ENCODE measurements at regions not wholly inside any gene's neighbourhood (a gene's known extent, or its start where the extent isn't known, plus 50 kb on each side); places are given as distances from the start of the nearest gene placed in this dataset.

DNA sequence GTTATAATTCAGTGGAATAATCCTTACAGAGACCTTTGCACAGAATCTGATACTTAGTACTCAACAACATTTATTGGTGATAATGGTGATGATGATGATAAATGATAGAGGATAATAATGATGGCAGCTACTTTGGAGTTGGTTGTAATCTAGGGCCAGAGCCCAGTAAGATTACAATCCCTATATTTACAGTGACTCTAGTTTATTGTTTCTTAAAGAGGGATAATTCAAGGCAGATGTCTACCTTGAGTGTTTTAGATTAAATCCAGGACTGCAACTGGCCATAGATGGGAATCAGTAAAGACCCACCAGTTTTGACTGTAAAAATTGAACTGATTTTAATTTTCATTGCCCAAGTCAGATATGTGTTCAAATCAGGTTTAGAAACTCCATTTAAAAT is 813.9 kb upstream of the CNTNAP5 start:
- H3K27ac Mint-ChIP-seq (ENCODE audit: unreplicated experiment) = no peak overlapping the region
- H3K4me3 Mint-ChIP-seq (ENCODE audit: unreplicated experiment) = no peak overlapping the region
- H3K27me3 Mint-ChIP-seq (ENCODE audit: unreplicated experiment) = no peaks in the 10 kb centered on the region
- no peak for DNase-seq (ENCODE audit: extremely low spot score, unreplicated experiment)
- no peaks in the 10 kb centered on the region for H3K9me3 Mint-ChIP-seq (ENCODE audit: unreplicated experiment)
- TF ChIP-seq, protein P1, sequence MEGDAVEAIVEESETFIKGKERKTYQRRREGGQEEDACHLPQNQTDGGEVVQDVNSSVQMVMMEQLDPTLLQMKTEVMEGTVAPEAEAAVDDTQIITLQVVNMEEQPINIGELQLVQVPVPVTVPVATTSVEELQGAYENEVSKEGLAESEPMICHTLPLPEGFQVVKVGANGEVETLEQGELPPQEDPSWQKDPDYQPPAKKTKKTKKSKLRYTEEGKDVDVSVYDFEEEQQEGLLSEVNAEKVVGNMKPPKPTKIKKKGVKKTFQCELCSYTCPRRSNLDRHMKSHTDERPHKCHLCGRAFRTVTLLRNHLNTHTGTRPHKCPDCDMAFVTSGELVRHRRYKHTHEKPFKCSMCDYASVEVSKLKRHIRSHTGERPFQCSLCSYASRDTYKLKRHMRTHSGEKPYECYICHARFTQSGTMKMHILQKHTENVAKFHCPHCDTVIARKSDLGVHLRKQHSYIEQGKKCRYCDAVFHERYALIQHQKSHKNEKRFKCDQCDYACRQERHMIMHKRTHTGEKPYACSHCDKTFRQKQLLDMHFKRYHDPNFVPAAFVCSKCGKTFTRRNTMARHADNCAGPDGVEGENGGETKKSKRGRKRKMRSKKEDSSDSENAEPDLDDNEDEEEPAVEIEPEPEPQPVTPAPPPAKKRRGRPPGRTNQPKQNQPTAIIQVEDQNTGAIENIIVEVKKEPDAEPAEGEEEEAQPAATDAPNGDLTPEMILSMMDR (IDR thresholded peaks at IDR 0.05) = no peak
- peaks cover 3% of the 10 kb centered on the region for H3K4me1 Mint-ChIP-seq (ENCODE audit: unreplicated experiment)
- H3K36me3 Mint-ChIP-seq (ENCODE audit: unreplicated experiment) = no peaks in the 10 kb centered on the region

DNA sequence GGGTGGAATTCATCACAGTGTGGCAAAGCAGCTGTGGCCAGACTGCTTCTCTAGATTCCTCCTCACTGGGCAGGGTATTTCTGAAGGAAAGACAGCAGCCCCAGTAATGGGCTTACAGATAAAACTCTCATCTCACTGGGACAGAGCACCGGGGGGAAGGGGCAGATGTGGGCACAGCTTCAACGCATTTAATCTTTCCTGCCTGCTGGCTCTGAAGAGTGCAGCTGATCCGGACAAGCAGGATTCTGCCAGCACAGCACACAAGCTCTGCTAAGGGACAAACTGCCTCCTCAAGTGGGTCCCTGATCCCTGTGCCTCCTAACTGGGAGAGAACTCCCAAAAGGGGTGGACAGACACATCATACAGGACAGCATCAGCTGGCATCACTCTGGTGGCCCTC is 779.9 kb upstream of the CNTNAP5 start:
- TF ChIP-seq, protein P1 (IDR thresholded peaks at IDR 0.05) = no peak
- no peaks in the 10 kb centered on the region for H3K27me3 Mint-ChIP-seq (ENCODE audit: unreplicated experiment)
- H3K9me3 Mint-ChIP-seq (ENCODE audit: unreplicated experiment) = no peaks in the 10 kb centered on the region
- DNase-seq (ENCODE audit: extremely low spot score, unreplicated experiment) = no peak
- H3K36me3 Mint-ChIP-seq (ENCODE audit: unreplicated experiment) = no peaks in the 10 kb centered on the region
- no peaks in the 10 kb centered on the region for H3K4me1 Mint-ChIP-seq (ENCODE audit: unreplicated experiment)
- no peak overlapping the region for H3K4me3 Mint-ChIP-seq (ENCODE audit: unreplicated experiment)
- no peak overlapping the region for H3K27ac Mint-ChIP-seq (ENCODE audit: unreplicated experiment)

DNA sequence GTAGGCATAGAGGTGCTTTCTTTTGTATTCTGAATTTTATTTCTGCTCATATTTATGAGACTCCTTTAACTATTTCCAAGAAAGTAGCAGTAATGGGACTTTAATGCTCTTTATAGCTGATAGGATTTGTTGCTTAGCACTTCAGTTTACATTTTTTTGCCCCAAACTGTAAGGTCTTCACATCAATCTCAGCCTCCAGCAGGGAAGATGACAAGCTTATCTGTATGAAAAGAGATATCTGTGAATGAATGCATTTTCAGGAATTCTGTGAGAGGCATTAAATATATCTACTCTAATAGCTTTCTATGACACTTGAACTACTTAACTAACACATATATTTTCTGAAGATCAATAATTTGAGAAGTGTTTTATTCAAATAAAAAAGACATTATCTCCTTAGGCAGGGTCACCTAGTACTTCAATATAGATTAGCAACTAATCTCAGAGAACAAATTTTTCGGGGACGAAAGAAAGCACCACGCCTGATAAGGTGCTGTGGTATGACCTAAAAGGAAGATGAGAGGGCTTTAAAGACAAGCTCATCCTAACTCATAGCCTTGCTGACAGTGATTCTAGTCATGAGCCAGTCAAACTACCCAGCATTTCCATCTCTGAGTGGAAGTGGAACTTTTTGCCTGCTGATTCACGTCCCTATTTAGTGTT is 766.1 kb upstream of the CNTNAP5 start:
- Mint-ChIP-seq H3K9me3 (ENCODE audit: unreplicated experiment) (peaks cover 15% of the 10 kb centered on the region), H3K27ac (ENCODE audit: unreplicated experiment) (no peak overlapping the region), H3K36me3 (ENCODE audit: unreplicated experiment) (no peaks in the 10 kb centered on the region), H3K4me1 (ENCODE audit: unreplicated experiment) (no peaks in the 10 kb centered on the region), H3K4me3 (ENCODE audit: unreplicated experiment) (no peak overlapping the region), H3K27me3 (ENCODE audit: unreplicated experiment) (no peaks in the 10 kb centered on the region)
- TF ChIP-seq, protein P1 (IDR thresholded peaks at IDR 0.05) = no peak
- DNase-seq (ENCODE audit: extremely low spot score, unreplicated experiment) = no peak

DNA sequence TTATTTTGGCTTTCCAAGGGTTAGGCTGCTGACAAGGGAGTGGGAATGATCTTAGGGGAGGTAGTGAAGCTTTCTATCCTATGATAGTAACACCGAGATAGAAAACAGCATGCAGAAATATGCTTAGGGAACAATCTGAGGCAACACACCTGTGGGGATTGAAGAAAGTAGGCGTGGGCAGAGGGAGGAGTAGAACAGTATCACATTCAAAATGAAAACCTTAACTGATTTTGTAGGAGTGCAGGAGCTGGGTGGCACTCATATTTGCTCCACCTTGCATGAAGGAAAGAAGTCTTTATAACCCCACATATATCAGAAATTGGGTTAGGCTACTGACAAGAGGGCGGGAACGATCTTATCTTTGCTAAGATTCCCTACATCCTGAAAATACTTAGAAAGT is 762.2 kb upstream of the CNTNAP5 start:
- peaks cover 9% of the 10 kb centered on the region for H3K9me3 Mint-ChIP-seq (ENCODE audit: unreplicated experiment)
- H3K4me3 Mint-ChIP-seq (ENCODE audit: unreplicated experiment) = no peak overlapping the region
- no peaks in the 10 kb centered on the region for H3K4me1 Mint-ChIP-seq (ENCODE audit: unreplicated experiment)
- no peak for DNase-seq (ENCODE audit: extremely low spot score, unreplicated experiment)
- no peaks in the 10 kb centered on the region for H3K27me3 Mint-ChIP-seq (ENCODE audit: unreplicated experiment)
- no peaks in the 10 kb centered on the region for H3K36me3 Mint-ChIP-seq (ENCODE audit: unreplicated experiment)
- no peak overlapping the region for H3K27ac Mint-ChIP-seq (ENCODE audit: unreplicated experiment)
- TF ChIP-seq, protein P1 (IDR thresholded peaks at IDR 0.05) = no peak

DNA sequence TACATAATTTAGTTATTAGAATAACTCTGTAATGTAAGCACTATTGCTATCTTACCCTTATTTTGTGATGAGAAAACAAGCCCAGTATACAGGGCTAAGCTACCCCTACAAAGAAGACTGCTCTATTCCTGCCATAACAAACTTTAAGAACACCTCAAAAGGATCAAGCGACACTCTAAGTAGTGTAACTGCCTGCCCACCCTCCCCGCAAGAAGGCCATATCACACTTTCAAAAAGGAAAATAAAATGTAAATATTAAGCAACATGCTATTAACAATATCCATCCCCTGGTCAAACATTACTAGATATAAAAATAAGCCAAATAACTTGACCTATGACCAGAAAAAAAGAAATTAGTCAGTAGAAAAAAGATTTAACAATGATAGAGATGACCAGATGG is 741.7 kb upstream of the CNTNAP5 start:
- peaks cover 7% of the 10 kb centered on the region for H3K9me3 Mint-ChIP-seq (ENCODE audit: unreplicated experiment)
- no peak for DNase-seq (ENCODE audit: extremely low spot score, unreplicated experiment)
- TF ChIP-seq, protein P1 (IDR thresholded peaks at IDR 0.05) = no peak
- H3K4me3 Mint-ChIP-seq (ENCODE audit: unreplicated experiment) = no peak overlapping the region
- no peaks in the 10 kb centered on the region for H3K4me1 Mint-ChIP-seq (ENCODE audit: unreplicated experiment)
- H3K27me3 Mint-ChIP-seq (ENCODE audit: unreplicated experiment) = no peaks in the 10 kb centered on the region
- H3K36me3 Mint-ChIP-seq (ENCODE audit: unreplicated experiment) = no peaks in the 10 kb centered on the region
- H3K27ac Mint-ChIP-seq (ENCODE audit: unreplicated experiment) = no peak overlapping the region

All from osteocyte (in vitro differentiated cells).